ENCODE measurements at regions not wholly inside any gene's neighbourhood (a gene's known extent, or its start where the extent isn't known, plus 50 kb on each side); places are given as distances from the start of the nearest gene placed in this dataset.
A peak's percentile ranks its signal among the peaks of the same experiment; 100 is the strongest.

- no peak for TF ChIP-seq CTCF (IDR thresholded peaks at IDR 0.05)
Observed at GRCh38 chr7:138207555-138207971, 131.3 kb downstream of the AKR1D1 start.

GRCh38 chr7:138208142-138208570, 131.9 kb downstream of the AKR1D1 start:
- peaks cover 20% of the 10 kb centered on the region for H3K4me1 Mint-ChIP-seq
- TF ChIP-seq CTCF (IDR thresholded peaks at IDR 0.05): no peak
- Histone ChIP-seq H4K20me1 (ENCODE audit: insufficient read depth, low read length) (no peaks in the 10 kb centered on the region), H3K36me3 (replicated peaks in 1 of 2; ENCODE audit: control insufficient read depth in 1 of 2, insufficient read depth in 2 of 2, low read length in 2 of 2) (no peaks in the 10 kb centered on the region), H3K9me3 (replicated peaks in 1 of 2; ENCODE audit: control insufficient read depth in 1 of 2, insufficient read depth in 1 of 2, low read length in 2 of 2) (peaks cover 14 to 16% of the 10 kb centered on the region in 2 donors), H3K27me3 (ENCODE audit: control insufficient read depth in 2 of 2, insufficient read depth in 2 of 2, low read length in 2 of 2) (no peaks in the 10 kb centered on the region), H3K4me1 (ENCODE audit: control insufficient read depth in 1 of 2, insufficient read depth in 2 of 2, low read length in 2 of 2) (peaks cover 5 to 13% of the 10 kb centered on the region in 2 donors), H3K4me2 (replicated peaks; ENCODE audit: extremely low read depth, low read length, poor library complexity, severe bottlenecking) (no peak overlapping the region), H3K79me2 (ENCODE audit: insufficient read depth, low read length) (no peaks in the 10 kb centered on the region), H2AFZ (ENCODE audit: insufficient read depth, low read depth, low read length, poor library complexity, severe bottlenecking) (peak overlapping the region; percentile 18), H3K9ac (ENCODE audit: insufficient read depth, low read length, poor library complexity, severe bottlenecking) (no peak overlapping the region), H3K27ac (ENCODE audit: low read depth in 1 of 2, low read length in 2 of 2) (no peak overlapping the region), H3K4me3 (replicated peaks in 1 of 3; ENCODE audit: low read depth in 2 of 3, low read length in 3 of 3) (no peak overlapping the region)
- peaks cover 0 to 1% (median 0%) of the 10 kb centered on the region in 3 donors for H3K27me3 Mint-ChIP-seq (ENCODE audit: low read depth in 3 of 3)
- 60% methylated on average over 1 of the region's 3 CpGs for whole genome bisulfite sequencing (ENCODE audit: insufficient coverage)
- H3K27ac Mint-ChIP-seq: no peak overlapping the region
- intact Hi-C loops (cut with micrococcal nuclease): no loop called here
- DNase-seq: no peak
- H3K4me3 Mint-ChIP-seq: no peak overlapping the region
- peaks cover 0 to 2% of the 10 kb centered on the region in 2 donors for H3K36me3 Mint-ChIP-seq
- peaks cover 14 to 35% (median 21%) of the 10 kb centered on the region in 7 donors for H3K9me3 Mint-ChIP-seq

More at GRCh38 chr7:138207555-138207971, 131.3 kb downstream of the AKR1D1 start:
- no peak overlapping the region for H3K4me3 Mint-ChIP-seq
- H3K4me2 ChIP-seq (replicated peaks; ENCODE audit: extremely low read depth, low read length, poor library complexity, severe bottlenecking): no peak overlapping the region
- no peak overlapping the region for H3K9ac ChIP-seq (ENCODE audit: insufficient read depth, low read length, poor library complexity, severe bottlenecking)
- no peaks in the 10 kb centered on the region for H3K27me3 ChIP-seq (ENCODE audit: control insufficient read depth in 2 of 2, insufficient read depth in 2 of 2, low read length in 2 of 2)
- 50% methylated on average over 1 of the region's 3 CpGs for WGBS (ENCODE audit: insufficient coverage)
- no peaks in the 10 kb centered on the region for H3K79me2 ChIP-seq (ENCODE audit: insufficient read depth, low read length)
- H3K36me3 ChIP-seq (replicated peaks in 1 of 2; ENCODE audit: control insufficient read depth in 1 of 2, insufficient read depth in 2 of 2, low read length in 2 of 2): no peaks in the 10 kb centered on the region
- H3K9me3 Mint-ChIP-seq: peaks cover 14 to 31% (median 21%) of the 10 kb centered on the region in 7 donors
- peaks cover 0 to 2% of the 10 kb centered on the region in 2 donors for H3K36me3 Mint-ChIP-seq
- DNase-seq: no peak
- intact Hi-C loops (cut with micrococcal nuclease): no loop called here
- H3K4me1 Mint-ChIP-seq: peaks cover 26% of the 10 kb centered on the region
- H2AFZ ChIP-seq (ENCODE audit: insufficient read depth, low read depth, low read length, poor library complexity, severe bottlenecking): peak overlapping the region; percentile 18
- H3K27ac Mint-ChIP-seq: no peak overlapping the region
- H3K9me3 ChIP-seq (replicated peaks in 1 of 2; ENCODE audit: control insufficient read depth in 1 of 2, insufficient read depth in 1 of 2, low read length in 2 of 2): peaks cover 14 to 16% of the 10 kb centered on the region in 2 donors
- H3K27ac ChIP-seq (ENCODE audit: low read depth in 1 of 2, low read length in 2 of 2): no peak overlapping the region
- H4K20me1 ChIP-seq (ENCODE audit: insufficient read depth, low read length): no peaks in the 10 kb centered on the region
- no peak overlapping the region for H3K4me3 ChIP-seq (replicated peaks in 1 of 3; ENCODE audit: low read depth in 2 of 3, low read length in 3 of 3)
- H3K27me3 Mint-ChIP-seq (ENCODE audit: low read depth in 3 of 3): peaks cover 0 to 1% (median 0%) of the 10 kb centered on the region in 3 donors
- peaks cover 11 to 19% of the 10 kb centered on the region in 2 donors for H3K4me1 ChIP-seq (ENCODE audit: control insufficient read depth in 1 of 2, insufficient read depth in 2 of 2, low read length in 2 of 2)

Data from CD14-positive monocyte (primary cell).